Suprapubic skin (tissue), 4 donors: ENCODE measurements at regions not wholly inside any gene's neighbourhood (a gene's known extent, or its start where the extent isn't known, plus 50 kb on each side); places are given as distances from the start of the nearest gene placed in this dataset.

Experiments used
- DNase-seq, 2 donors: peaks; one replicate each; pipeline ENCODE4 v3.0.0-alpha.2; 2019; ENCODE audit warnings: low spot score in 2 of 2
- H3K27ac ChIP-seq: fragments of 200-600 bp; sonication (generic); one replicate; pipeline ENCODE4 v1.5.1; 2019
- H3K27me3 ChIP-seq: fragments of 200-600 bp; sonication (generic); one replicate; pipeline ENCODE4 v1.5.1; 2019
- H3K36me3 ChIP-seq: fragments of 200-600 bp; sonication (generic); one replicate; pipeline ENCODE4 v1.5.1; 2019
- H3K4me1 ChIP-seq: fragments of 200-600 bp; sonication (generic); one replicate; pipeline ENCODE4 v1.5.1; 2019
- H3K4me3 ChIP-seq: fragments of 200-600 bp; sonication (generic); one replicate; pipeline ENCODE4 v1.5.1; 2019; ENCODE audit warnings: mild to moderate bottlenecking
- H3K9me3 ChIP-seq: fragments of 200-600 bp; sonication (generic); one replicate; pipeline ENCODE4 v1.5.1; 2019
- EP300 ChIP-seq: sonication (generic); formaldehyde crosslinking; IDR thresholded peaks from one replicate; pipeline ENCODE4 v1.6.1; 2017; ENCODE audit warnings: antibody characterized with exemption
- POLR2A ChIP-seq, 2 donors: fragments of 450-650 bp; IDR thresholded peaks; one replicate each; pipeline ENCODE4 v1.6.1; 2017; ENCODE audit warnings: antibody characterized with exemption in 2 of 2, mild to moderate bottlenecking in 2 of 2, moderate library complexity in 2 of 2
- POLR2AphosphoS5 ChIP-seq, 3 donors: sonication (generic); formaldehyde crosslinking; IDR thresholded peaks; one replicate each; pipeline ENCODE4 v1.6.1; 2017; ENCODE audit warnings: antibody characterized with exemption in 3 of 3
- WGBS: methylation state at CpG from one replicate; pipeline ENCODE4 v1.1.5; 2018; 5-methylcytosine and 5-hydroxymethylcytosine counted together
- TF ChIP-seq, protein P1 (sequence below), 2 donors: fragments of 200-600 bp in 1 of 2; fragments of 450-650 bp in 1 of 2; sonication (generic) in 1 of 2; IDR thresholded peaks; one replicate each; pipeline ENCODE4 v1.5.1; 2016 to 2019; ENCODE audit warnings: antibody characterized with exemption in 2 of 2, mild to moderate bottlenecking in 1 of 2, moderate library complexity in 1 of 2

DNA sequence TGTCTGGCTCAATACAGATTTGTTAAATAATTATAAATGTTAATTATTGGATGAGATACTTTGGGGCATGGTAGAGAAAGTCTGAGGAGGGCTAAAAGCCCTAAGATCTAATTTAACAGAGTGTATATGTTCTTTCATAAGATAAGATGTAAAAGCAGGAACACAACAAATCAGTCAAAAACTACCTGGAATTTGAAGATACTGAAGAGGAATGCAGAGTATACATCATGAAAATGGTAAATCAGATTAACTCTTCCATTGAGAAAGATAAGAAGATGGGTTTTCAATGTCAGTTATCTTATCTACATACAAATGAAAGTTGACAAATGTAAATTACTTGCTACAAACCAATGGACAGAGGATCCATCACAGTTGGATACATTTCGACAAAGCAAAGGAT lies 107.3 kb upstream of the NFIB start:
- no peak for DNase-seq
- Histone ChIP-seq H3K27ac (no peak overlapping the region), H3K4me3 (no peak overlapping the region), H3K36me3 (no peaks in the 10 kb centered on the region), H3K9me3 (no peaks in the 10 kb centered on the region), H3K27me3 (no peaks in the 10 kb centered on the region), H3K4me1 (no peaks in the 10 kb centered on the region)
- TF ChIP-seq, protein P1, sequence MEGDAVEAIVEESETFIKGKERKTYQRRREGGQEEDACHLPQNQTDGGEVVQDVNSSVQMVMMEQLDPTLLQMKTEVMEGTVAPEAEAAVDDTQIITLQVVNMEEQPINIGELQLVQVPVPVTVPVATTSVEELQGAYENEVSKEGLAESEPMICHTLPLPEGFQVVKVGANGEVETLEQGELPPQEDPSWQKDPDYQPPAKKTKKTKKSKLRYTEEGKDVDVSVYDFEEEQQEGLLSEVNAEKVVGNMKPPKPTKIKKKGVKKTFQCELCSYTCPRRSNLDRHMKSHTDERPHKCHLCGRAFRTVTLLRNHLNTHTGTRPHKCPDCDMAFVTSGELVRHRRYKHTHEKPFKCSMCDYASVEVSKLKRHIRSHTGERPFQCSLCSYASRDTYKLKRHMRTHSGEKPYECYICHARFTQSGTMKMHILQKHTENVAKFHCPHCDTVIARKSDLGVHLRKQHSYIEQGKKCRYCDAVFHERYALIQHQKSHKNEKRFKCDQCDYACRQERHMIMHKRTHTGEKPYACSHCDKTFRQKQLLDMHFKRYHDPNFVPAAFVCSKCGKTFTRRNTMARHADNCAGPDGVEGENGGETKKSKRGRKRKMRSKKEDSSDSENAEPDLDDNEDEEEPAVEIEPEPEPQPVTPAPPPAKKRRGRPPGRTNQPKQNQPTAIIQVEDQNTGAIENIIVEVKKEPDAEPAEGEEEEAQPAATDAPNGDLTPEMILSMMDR (IDR thresholded peaks at IDR 0.05): no peak
- TF ChIP-seq POLR2A (IDR thresholded peaks at IDR 0.05) (no peak), EP300 (no peak), POLR2AphosphoS5 (IDR thresholded peaks at IDR 0.05) (no peak)
- WGBS: 97% methylated on average over 1 of the region's 1 CpG

DNA sequence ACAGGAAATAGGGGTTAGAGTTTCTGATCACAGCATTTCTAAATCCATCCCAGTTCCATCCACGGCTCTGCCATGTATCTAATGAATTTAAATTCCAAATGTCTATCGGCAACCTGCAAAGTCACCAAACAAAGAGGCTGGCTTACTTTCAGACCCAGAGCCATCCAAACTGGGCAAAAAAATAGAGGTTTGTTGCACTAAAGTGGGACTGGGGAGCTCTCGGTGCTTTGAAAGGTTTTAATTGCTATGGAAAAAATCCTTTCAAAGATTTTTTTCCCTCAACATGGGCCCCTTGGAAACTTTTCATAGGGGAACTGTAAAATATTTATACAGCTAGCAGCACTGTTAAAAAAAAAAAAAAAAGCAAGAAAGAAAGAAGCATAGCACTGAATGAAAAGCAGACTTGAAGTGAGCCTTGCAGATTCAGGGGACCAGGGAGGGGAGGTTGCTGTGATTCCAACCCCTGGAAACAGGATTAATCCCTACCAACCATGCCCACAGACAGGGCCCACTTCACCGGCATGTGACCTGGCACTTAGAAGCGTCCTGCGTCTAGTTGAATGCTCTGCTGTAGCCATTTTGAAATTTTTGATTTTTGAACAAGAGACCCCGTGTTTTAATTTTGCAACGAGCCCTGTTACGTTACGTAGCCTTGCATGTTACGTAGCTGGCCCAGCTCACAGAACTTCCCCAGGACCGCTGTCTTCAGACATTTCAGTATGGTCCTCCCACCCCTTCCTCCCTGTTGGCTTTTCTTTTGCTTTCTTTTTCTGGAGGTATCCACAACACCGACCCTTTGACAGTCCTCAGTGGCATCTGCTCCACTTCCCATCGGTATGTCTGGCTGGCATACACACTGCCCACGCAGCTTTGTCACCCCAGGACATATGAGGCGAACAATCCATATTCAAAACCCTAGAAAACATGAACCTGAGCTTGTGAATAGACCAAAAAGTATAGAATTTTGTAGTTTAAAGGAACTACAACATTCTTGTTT lies 105.3 kb upstream of the NFIB start:
- H3K27me3 ChIP-seq: no peaks in the 10 kb centered on the region
- H3K4me1 ChIP-seq: no peaks in the 10 kb centered on the region
- H3K27ac ChIP-seq: no peak overlapping the region
- TF ChIP-seq EP300 (no peak), POLR2A (IDR thresholded peaks at IDR 0.05) (no peak), POLR2AphosphoS5 (IDR thresholded peaks at IDR 0.05) (no peak)
- TF ChIP-seq, protein P1 (IDR thresholded peaks at IDR 0.05): no peak
- no peaks in the 10 kb centered on the region for H3K36me3 ChIP-seq
- H3K4me3 ChIP-seq: peak overlapping the region; percentile 17
- DNase-seq: no peak
- no peaks in the 10 kb centered on the region for H3K9me3 ChIP-seq
- 58% methylated on average over 16 of the region's 16 CpGs for WGBS

DNA sequence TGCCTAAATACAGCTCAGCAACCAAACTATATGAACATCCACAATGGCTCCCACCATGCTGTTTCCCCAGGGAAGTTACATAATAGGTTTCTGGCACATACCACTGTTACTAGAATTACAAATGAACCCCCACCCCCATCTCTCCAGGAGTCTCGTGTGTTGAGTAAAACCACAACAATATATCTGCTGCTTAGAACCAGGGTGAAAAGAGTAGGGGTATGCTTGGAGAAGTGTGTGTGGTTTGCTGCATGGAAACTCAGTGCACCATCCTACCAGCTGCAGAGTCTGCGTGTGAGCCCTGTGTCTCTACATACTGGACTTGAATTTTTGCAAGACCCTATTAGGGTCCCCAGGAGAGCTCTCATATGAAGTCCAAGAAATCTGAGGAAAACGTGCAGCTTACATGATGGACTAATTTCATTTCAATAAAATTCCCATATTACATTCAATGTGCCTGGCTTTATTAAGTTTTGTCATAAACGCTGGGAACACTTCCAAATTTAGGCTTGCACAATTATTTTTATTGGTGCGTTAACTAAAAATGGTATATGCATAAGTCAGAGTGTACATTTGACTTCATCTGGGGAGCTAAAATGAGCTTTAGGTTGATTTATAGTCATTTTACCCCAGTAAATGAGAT lies 104.5 kb upstream of the NFIB start:
- H3K4me3 ChIP-seq: no peak overlapping the region
- no peak for DNase-seq
- no peaks in the 10 kb centered on the region for H3K4me1 ChIP-seq
- no peak overlapping the region for H3K27ac ChIP-seq
- 57% methylated on average over 5 of the region's 5 CpGs for WGBS
- H3K9me3 ChIP-seq: no peaks in the 10 kb centered on the region
- no peaks in the 10 kb centered on the region for H3K27me3 ChIP-seq
- no peak for TF ChIP-seq EP300
- no peak for TF ChIP-seq POLR2A (IDR thresholded peaks at IDR 0.05)
- TF ChIP-seq, protein P1 (IDR thresholded peaks at IDR 0.05): no peak
- TF ChIP-seq POLR2AphosphoS5 (IDR thresholded peaks at IDR 0.05): no peak
- no peaks in the 10 kb centered on the region for H3K36me3 ChIP-seq

DNA sequence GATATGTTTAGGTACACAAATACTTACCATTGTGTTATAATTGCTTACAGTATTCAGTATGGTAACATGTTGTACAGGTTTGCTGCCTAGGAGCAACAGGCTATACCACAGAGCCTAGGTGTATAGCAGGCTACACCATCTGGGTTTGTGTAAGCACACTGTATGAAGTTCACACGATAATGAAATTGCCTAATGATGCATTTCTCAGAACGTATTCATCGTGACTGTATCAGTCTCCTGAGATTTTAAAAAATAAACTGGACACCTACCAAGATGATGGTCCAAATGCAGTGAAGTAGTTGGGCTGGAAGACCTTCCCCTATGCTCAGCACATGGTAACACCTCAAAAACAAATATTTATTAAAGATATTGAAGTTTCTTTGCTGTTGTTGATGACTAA lies 103.3 kb upstream of the NFIB start:
- H3K36me3 ChIP-seq: no peaks in the 10 kb centered on the region
- DNase-seq: no peak
- H3K4me3 ChIP-seq: no peak overlapping the region
- 81% methylated on average over 3 of the region's 3 CpGs for WGBS
- H3K27ac ChIP-seq: no peak overlapping the region
- H3K4me1 ChIP-seq: no peaks in the 10 kb centered on the region
- H3K9me3 ChIP-seq: no peaks in the 10 kb centered on the region
- TF ChIP-seq POLR2AphosphoS5 (IDR thresholded peaks at IDR 0.05) (no peak), POLR2A (IDR thresholded peaks at IDR 0.05) (no peak), EP300 (no peak)
- TF ChIP-seq, protein P1 (IDR thresholded peaks at IDR 0.05): no peak
- no peaks in the 10 kb centered on the region for H3K27me3 ChIP-seq

DNA sequence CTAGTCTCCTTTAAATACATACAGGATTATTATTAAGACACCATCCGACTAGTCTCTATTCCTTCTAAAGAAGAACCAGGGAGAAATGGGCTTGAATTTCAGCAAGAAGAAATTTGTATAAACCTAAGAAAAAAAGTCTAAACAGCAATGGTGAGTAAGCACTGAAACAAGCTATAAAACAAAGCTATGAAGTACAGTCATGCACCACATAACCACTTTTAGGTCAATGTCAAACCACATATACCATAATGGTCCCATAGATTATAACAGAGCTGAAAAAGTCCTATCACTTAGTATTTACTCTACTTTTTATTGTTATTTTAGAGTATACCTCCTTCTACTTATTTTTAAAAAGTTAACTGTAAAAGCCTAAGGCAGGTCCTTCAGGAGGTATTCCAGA lies 102.0 kb upstream of the NFIB start:
- no peak for DNase-seq
- H3K36me3 ChIP-seq: no peaks in the 10 kb centered on the region

More for the DNA sequence above, 102.0 kb upstream of the NFIB start:
- H3K27ac ChIP-seq: no peak overlapping the region
- no peaks in the 10 kb centered on the region for H3K27me3 ChIP-seq
- H3K9me3 ChIP-seq: no peaks in the 10 kb centered on the region
- TF ChIP-seq POLR2A (IDR thresholded peaks at IDR 0.05): no peak
- TF ChIP-seq POLR2AphosphoS5 (IDR thresholded peaks at IDR 0.05): no peak
- TF ChIP-seq, protein P1 (IDR thresholded peaks at IDR 0.05): no peak
- TF ChIP-seq EP300: no peak
- 93% methylated on average over 1 of the region's 1 CpG for WGBS
- no peaks in the 10 kb centered on the region for H3K4me1 ChIP-seq
- no peak overlapping the region for H3K4me3 ChIP-seq
